ENCODE measurements at regions not wholly inside any gene's neighbourhood (a gene's known extent, or its start where the extent isn't known, plus 50 kb on each side); places are given as distances from the start of the nearest gene placed in this dataset.

DNA sequence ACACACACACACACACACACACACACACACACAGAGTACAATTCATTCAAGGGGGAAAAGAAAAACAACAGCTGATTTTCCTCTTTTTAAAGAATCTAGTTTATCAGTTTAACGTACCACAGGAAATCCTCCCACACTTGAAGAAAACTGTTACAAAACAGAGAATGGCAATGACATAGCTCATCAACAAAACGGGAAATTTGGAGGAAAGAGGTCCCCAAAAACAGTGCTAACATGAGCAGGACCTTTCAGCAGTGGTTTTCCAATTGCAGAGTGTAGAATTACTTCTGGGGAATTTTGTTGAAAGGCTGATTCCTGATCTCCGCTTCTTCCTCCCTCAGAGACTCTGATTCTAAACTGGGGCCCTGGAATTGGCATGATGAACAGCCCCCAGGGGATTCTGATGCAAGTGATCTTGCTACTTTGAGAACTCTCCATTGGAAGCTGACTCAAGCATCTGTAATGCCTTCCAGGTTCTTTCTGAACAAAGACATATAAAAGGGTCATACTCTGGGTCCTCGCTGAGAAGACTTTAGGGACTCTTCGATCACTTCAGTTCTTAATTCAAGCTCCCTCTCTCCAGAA, 442.6 kb upstream of the PROK2 start:
- H3K4me1 Mint-ChIP-seq (ENCODE audit: low read depth): peaks cover 12% of the 10 kb centered on the region
- H3K27me3 Mint-ChIP-seq (ENCODE audit: low read depth): no peaks in the 10 kb centered on the region
- H3K36me3 Mint-ChIP-seq (ENCODE audit: insufficient read depth in 2 of 2): peaks cover 16 to 19% of the 10 kb centered on the region in 2 donors

DNA sequence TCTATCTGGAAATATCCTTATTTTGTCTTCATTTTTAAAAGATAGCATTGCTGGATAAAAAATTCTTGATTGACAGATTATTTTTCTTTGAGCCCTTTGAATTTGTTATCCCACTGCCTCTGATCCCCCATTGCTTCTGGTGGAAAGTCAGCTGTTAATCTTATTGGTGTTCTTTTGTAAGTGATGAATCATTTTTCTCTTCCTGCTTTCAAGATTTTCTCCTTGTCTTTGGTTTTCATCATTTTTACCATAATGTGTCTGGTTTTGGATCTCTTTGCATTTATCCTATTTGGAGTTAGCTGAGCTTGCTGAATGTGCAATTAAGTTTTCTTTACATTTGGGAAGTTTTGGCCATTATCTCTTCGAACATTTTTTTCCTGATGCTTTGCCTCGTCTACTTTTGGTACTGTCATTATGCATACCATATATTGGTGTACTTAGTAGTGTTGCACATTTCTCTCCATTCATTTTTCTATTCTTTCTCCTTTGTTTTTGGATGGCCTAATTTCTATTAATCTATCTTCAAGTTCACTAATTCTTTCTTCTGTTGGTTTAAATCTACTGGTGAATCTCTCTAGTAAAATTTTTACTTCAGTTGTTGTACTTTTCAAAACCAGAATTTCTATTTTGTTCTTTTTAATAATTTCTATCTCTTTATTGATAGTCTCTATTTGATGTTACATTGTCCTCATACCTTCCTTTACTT, 440.0 kb upstream of the PROK2 start:
- no peak overlapping the region for H3K4me3 Mint-ChIP-seq
- ATAC-seq (replicated peaks in 1 of 2): no peak

More for the DNA sequence above, 442.6 kb upstream of the PROK2 start:
- DNase-seq (no peak), ATAC-seq (replicated peaks in 1 of 2) (no peak)
- Mint-ChIP-seq H3K9me3 (peaks cover 16 to 21% of the 10 kb centered on the region in 2 donors), H3K27ac (no peak overlapping the region), H3K4me3 (no peak overlapping the region)

DNA sequence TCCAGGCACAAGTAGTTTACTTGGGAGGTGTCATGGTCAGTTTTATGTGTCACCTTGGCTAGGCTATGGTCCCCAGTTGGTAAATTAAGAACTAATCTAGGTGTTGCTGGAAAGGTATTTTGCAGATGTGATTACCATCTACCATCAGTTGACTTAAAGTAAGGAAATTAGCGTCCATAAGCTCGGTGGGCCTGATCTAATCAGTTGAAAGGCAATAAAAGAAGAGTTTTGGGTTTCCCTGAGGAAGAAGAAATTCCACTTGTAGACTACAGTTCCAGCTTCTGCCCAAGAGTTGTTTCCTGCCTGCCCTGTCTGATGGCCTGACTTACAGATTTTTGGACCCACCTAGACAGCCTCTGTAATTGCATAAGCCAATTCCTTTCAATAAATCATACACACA, 438.7 kb upstream of the PROK2 start:
- Mint-ChIP-seq H3K27me3 (ENCODE audit: low read depth) (no peaks in the 10 kb centered on the region), H3K36me3 (ENCODE audit: insufficient read depth in 2 of 2) (peaks cover 16 to 19% of the 10 kb centered on the region in 2 donors), H3K4me3 (no peak overlapping the region), H3K9me3 (peaks cover 16 to 21% of the 10 kb centered on the region in 2 donors), H3K27ac (no peak overlapping the region), H3K4me1 (ENCODE audit: low read depth) (peaks cover 12% of the 10 kb centered on the region)
- ATAC-seq (replicated peaks in 1 of 2): no peak
- no peak for DNase-seq

More for the DNA sequence above, 440.0 kb upstream of the PROK2 start:
- Mint-ChIP-seq H3K27ac (peak overlapping the region; percentile 59), H3K9me3 (peaks cover 16 to 21% of the 10 kb centered on the region in 2 donors), H3K36me3 (ENCODE audit: insufficient read depth in 2 of 2) (peaks cover 16 to 19% of the 10 kb centered on the region in 2 donors), H3K27me3 (ENCODE audit: low read depth) (no peaks in the 10 kb centered on the region), H3K4me1 (ENCODE audit: low read depth) (peaks cover 12% of the 10 kb centered on the region)
- no peak for DNase-seq

DNA sequence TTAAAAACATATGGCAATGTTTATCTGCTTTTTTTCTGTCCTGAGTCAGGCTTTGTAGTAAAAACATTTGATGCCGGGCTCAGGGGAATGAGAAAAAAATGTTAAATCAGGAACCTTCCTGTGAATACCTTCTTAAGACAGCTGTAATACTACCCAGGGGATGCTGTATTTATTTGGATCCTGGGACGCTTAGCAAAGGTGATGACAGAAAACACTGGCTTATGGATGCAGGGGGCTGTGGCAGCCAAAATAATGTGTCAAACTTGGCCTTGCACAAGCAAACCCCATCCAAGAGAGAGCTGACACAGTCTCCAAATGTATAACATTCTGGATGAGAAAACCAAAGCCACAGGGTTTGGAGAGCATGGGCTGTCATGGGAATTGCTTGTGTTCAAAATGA, 438.2 kb upstream of the PROK2 start:
- H3K36me3 Mint-ChIP-seq (ENCODE audit: insufficient read depth in 2 of 2): peaks cover 16 to 19% of the 10 kb centered on the region in 2 donors
- H3K27me3 Mint-ChIP-seq (ENCODE audit: low read depth): no peaks in the 10 kb centered on the region
- no peak overlapping the region for H3K4me3 Mint-ChIP-seq
- H3K4me1 Mint-ChIP-seq (ENCODE audit: low read depth): peaks cover 12% of the 10 kb centered on the region
- H3K9me3 Mint-ChIP-seq: peaks cover 14 to 21% of the 10 kb centered on the region in 2 donors
- no peak for DNase-seq
- H3K27ac Mint-ChIP-seq: no peak overlapping the region
- no peak for ATAC-seq (replicated peaks in 1 of 2)

DNA sequence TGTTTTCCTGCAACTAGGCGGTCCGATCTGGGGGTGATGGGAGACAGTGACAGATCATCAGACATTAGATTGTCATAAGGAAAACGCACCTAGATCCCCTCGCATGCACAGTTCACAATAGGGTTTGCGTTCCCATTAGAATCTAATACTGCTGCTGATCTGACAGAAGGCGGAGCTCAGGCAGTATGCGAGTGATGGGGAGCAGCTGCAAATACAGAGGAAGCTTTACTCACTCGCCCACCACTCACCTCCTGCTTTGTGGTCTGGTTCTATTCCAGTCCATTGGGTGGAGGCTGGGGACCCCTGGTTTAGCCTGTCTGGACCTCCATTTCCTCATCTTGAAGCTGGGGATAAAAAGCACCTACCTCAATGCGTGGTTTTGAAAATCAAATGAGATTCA, 437.5 kb upstream of the PROK2 start:
- H3K27me3 Mint-ChIP-seq (ENCODE audit: low read depth): no peaks in the 10 kb centered on the region
- peaks cover 14 to 20% of the 10 kb centered on the region in 2 donors for H3K9me3 Mint-ChIP-seq
- H3K4me3 Mint-ChIP-seq: no peak overlapping the region
- ATAC-seq (replicated peaks in 1 of 2): no peak
- no peak for DNase-seq
- no peak overlapping the region for H3K27ac Mint-ChIP-seq
- peaks cover 7% of the 10 kb centered on the region for H3K4me1 Mint-ChIP-seq (ENCODE audit: low read depth)
- peaks cover 16 to 17% of the 10 kb centered on the region in 2 donors for H3K36me3 Mint-ChIP-seq (ENCODE audit: insufficient read depth in 2 of 2)

DNA sequence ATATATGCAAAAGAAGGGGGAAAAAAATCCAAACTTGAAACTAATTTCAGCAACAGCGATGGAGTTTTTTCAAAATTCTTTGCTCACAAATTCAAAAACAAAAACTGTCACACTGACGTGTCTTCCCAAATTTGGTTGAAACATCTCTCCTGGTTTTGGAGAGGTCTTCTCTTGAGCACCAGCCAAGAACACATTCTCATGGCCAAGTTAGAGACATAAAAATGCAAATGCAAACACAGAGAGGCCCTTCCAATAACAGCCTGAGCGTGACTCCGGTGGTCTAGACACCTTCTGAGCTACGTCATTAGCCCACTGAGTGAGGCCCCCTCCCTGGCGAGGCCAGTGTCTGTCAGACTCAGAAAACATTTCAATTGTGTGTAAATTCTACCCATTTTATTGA, 436.0 kb upstream of the PROK2 start:
- Mint-ChIP-seq H3K9me3 (peaks cover 13 to 17% of the 10 kb centered on the region in 2 donors), H3K4me1 (ENCODE audit: low read depth) (no peaks in the 10 kb centered on the region), H3K27ac (no peak overlapping the region), H3K27me3 (ENCODE audit: low read depth) (no peaks in the 10 kb centered on the region), H3K4me3 (no peak overlapping the region), H3K36me3 (ENCODE audit: insufficient read depth in 2 of 2) (peaks cover 12 to 15% of the 10 kb centered on the region in 2 donors)
- DNase-seq: no peak
- no peak for ATAC-seq (replicated peaks in 1 of 2)

DNA sequence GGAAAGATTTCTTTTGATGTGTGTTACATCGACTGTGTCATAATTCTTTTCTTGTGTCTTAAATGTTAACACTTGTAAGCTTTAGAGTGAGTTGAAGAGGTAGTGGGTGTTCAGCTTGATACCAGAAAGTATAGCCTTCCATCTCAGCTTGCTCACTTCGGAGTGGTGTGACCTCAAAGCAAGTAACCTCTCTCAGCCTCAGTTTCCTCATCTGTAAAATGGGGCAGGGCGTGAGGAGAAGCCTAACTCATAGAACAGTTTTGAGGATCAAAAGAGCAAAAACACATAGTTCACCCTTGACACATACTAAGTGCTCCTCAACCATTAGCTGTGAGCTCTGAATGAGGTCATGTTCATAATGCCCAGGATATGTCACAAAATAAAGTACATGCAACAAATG, 434.8 kb upstream of the PROK2 start:
- H3K27me3 Mint-ChIP-seq (ENCODE audit: low read depth): no peaks in the 10 kb centered on the region
- H3K9me3 Mint-ChIP-seq: peaks cover 4 to 5% of the 10 kb centered on the region in 2 donors
- H3K4me1 Mint-ChIP-seq (ENCODE audit: low read depth): no peaks in the 10 kb centered on the region
- H3K36me3 Mint-ChIP-seq (ENCODE audit: insufficient read depth in 2 of 2): peaks cover 2 to 5% of the 10 kb centered on the region in 2 donors
- no peak overlapping the region for H3K4me3 Mint-ChIP-seq
- H3K27ac Mint-ChIP-seq: no peak overlapping the region
- no peak for ATAC-seq (replicated peaks in 1 of 2)
- DNase-seq: no peak

DNA sequence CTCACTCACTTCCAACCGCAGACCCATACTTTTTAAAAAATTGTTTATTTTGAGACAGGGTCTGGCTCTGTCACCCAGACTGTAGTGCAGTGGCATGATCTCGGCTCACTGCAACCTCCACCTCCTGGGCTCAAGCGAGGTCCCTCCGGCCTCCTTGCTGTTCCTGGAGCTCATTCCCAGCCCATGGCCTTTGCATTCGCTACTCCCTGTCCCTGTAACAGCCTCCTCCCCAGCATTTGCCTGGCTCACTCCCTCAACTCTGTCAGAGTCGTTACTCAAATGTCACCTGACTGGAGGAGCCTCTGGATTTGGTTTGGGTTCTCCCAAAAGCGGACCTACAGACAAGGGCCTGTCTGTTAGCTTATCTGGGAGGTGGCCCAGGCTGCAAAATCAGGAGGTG, 432.6 kb upstream of the PROK2 start:
- no peaks in the 10 kb centered on the region for H3K27me3 Mint-ChIP-seq (ENCODE audit: low read depth)
- H3K36me3 Mint-ChIP-seq (ENCODE audit: insufficient read depth in 2 of 2): no peaks in the 10 kb centered on the region
- H3K4me1 Mint-ChIP-seq (ENCODE audit: low read depth): no peaks in the 10 kb centered on the region
- ATAC-seq (replicated peaks in 1 of 2) (no peak), DNase-seq (no peak)
- no peak overlapping the region for H3K4me3 Mint-ChIP-seq
- no peak overlapping the region for H3K27ac Mint-ChIP-seq
- no peaks in the 10 kb centered on the region for H3K9me3 Mint-ChIP-seq

DNA sequence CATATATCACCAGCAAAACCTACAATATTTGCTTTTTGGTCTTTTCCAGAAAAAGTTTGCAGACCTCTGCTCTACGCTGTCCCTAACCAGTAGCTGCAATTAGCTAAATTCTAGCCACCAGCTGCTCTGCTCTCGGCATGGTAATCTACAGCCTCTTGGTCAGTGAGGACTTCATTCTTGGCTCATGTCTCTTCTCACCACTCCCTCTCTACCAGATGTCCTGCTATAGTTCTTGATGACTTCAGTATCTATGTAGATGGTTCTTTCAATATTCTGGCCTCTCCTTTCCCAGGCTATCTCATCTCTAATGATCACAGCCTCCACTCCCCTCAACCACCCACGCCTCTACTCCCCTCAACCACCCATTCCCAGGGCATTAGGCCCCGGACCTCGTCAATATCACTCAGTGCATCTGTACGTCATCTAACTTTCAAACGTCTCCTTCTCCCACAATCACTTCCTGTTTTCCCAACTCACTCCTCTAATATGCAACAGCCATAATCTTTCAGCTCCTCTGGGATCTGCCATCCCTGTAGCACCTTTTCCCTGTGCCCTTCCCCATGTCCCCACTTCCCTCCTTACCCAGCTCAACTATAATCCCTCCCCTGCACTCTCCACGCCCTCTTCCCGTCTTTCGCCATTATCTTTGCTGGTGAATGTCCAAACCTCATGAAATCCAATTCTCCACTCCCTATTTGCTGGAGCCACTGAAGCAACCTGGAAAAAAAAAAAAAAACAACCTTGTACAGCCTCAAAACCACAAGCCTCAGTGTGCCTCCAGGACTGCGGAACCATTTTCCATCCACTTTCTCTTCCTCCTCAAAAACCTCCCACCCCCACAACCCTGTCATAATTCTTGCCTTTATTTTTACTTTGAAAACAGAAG, 429.4 kb upstream of the PROK2 start:
- ATAC-seq (replicated peaks in 1 of 2) (no peak), DNase-seq (no peak)
- Mint-ChIP-seq H3K36me3 (ENCODE audit: insufficient read depth in 2 of 2) (no peaks in the 10 kb centered on the region), H3K27me3 (ENCODE audit: low read depth) (peaks cover 5% of the 10 kb centered on the region), H3K9me3 (no peaks in the 10 kb centered on the region), H3K4me1 (ENCODE audit: low read depth) (no peaks in the 10 kb centered on the region), H3K4me3 (no peak overlapping the region), H3K27ac (no peak overlapping the region)

DNA sequence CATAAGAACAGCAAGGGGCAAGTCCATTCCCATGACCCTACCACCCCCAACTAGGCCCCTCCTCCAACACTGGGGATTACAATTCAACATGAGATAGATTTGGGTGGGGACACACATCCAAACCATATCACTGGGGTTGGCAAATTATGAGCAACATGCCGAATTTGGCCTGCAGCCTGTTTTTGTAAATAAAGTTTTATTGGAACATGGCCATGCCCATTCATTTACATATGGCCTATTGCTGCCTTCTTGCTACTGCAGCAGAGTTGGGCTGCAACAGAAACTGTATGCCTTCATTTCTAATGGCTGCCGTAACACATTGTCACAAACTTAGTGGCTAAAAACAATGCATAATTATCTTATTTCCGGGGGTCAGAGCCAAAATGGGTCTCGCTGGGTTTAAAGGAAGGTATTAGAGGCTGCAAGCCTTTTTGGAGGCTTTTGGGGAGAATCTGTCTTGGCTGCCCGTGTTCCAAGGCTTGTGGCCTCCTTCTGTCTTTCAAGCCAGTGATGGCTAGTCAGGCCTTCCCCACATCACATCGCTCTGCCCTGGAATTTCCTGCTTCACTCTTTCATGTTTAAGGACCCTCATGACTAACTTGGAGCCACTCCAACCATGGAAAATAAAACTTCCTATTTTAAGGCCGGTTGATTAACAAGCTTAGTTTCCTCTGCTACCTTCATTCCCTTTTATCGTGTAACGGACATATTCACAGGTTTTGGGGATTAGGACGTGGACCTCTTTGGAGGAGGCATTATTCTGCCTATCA, 428.5 kb upstream of the PROK2 start:
- Mint-ChIP-seq H3K27ac (no peak overlapping the region), H3K4me1 (ENCODE audit: low read depth) (no peaks in the 10 kb centered on the region), H3K36me3 (ENCODE audit: insufficient read depth in 2 of 2) (no peaks in the 10 kb centered on the region), H3K9me3 (no peaks in the 10 kb centered on the region), H3K4me3 (no peak overlapping the region), H3K27me3 (ENCODE audit: low read depth) (peaks cover 10% of the 10 kb centered on the region)
- no peak for ATAC-seq (replicated peaks in 1 of 2)
- no peak for DNase-seq

DNA sequence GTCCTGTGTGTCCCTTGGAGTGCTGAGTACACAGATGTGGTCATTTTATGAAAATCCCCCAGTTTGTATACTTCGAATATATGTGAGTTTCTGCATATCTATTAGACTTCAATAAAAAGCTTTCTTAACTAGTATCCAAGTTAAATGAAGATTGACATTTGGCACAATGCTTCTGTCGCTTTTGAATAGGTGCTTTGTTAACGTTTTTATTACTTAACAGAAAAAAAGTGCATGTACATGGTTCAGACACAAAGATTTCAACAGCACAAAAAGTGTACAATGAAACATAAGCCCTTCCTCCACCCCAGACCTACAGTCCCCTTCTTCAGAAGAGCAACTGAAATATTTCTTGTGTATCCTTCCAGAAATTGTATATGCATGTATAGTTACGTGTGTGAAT, 427.4 kb upstream of the PROK2 start:
- no peaks in the 10 kb centered on the region for H3K9me3 Mint-ChIP-seq
- ATAC-seq (replicated peaks in 1 of 2) (no peak), DNase-seq (no peak)
- H3K4me3 Mint-ChIP-seq: no peak overlapping the region
- H3K4me1 Mint-ChIP-seq (ENCODE audit: low read depth): no peaks in the 10 kb centered on the region
- H3K36me3 Mint-ChIP-seq (ENCODE audit: insufficient read depth in 2 of 2): no peaks in the 10 kb centered on the region
- no peak overlapping the region for H3K27ac Mint-ChIP-seq
- peaks cover 15% of the 10 kb centered on the region for H3K27me3 Mint-ChIP-seq (ENCODE audit: low read depth)

DNA sequence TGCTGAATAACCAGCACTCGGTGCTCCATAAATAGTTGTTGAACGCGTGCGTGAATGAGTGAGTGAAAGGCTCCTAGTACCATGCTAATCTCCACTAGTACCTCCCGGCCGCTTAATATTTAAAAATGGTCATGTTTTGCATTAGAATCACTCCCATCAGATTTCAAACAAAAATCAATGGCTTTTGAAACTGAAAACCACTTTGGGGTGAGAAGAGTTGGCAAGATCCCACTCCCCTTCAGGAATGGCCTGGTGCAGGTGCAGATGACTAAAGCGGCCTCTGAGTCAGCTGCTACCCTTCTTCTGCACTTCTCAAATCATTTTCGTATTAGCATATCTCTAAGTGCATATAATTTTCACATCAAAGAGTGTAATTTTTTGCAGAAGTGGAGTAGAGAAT, 425.3 kb upstream of the PROK2 start:
- Mint-ChIP-seq H3K4me3 (no peak overlapping the region), H3K27me3 (ENCODE audit: low read depth) (peaks cover 21% of the 10 kb centered on the region)

More for the DNA sequence above, 425.3 kb upstream of the PROK2 start:
- Mint-ChIP-seq H3K4me1 (ENCODE audit: low read depth) (no peaks in the 10 kb centered on the region), H3K9me3 (no peaks in the 10 kb centered on the region), H3K36me3 (ENCODE audit: insufficient read depth in 2 of 2) (no peaks in the 10 kb centered on the region), H3K27ac (no peak overlapping the region)
- DNase-seq: no peak
- no peak for ATAC-seq (replicated peaks in 1 of 2)
